ENCODE measurements at regions not wholly inside any gene's neighbourhood (a gene's known extent, or its start where the extent isn't known, plus 50 kb on each side); places are given as distances from the start of the nearest gene placed in this dataset.

DNA sequence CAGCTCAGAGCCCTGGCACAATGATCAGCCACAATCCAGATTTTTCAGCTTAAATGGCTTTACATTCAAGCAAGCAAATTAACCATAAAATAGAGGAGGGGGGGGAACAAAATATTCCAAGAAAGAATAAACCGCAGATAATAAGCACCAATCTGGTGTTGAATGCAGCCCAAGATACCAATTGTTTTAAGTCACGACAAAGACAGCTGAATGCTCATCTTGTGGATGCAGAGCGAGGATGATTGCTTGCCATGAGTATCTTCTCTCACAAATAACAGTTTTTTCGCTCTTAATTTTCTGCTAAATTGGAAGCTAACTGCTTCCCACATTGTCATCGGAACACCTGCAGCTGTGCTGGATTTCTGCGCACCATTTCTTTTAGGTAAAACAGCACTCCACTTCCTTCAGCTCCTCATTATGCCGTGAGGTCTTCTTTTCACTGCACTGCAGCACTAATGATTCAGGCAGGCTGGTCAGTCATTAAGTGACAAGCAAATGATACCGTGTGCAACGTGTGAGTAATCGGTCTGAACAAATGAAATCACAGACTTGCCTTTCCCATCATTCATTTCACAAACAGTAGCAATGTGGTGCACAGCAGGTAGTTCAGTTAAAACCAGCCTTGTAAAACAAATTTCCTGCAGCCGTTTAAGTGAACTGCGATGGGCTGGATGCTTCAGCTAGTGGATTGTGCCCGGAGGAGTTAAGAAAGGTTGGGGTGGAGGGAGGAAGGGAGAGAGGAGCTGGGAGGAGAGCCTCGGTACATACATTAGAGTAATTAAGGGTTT lies 106.4 kb upstream of the CDCA7L start (continued):
- TF ChIP-seq, protein P1, sequence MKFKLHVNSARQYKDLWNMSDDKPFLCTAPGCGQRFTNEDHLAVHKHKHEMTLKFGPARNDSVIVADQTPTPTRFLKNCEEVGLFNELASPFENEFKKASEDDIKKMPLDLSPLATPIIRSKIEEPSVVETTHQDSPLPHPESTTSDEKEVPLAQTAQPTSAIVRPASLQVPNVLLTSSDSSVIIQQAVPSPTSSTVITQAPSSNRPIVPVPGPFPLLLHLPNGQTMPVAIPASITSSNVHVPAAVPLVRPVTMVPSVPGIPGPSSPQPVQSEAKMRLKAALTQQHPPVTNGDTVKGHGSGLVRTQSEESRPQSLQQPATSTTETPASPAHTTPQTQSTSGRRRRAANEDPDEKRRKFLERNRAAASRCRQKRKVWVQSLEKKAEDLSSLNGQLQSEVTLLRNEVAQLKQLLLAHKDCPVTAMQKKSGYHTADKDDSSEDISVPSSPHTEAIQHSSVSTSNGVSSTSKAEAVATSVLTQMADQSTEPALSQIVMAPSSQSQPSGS (IDR thresholded peaks at IDR 0.05; ENCODE audit: low read length), result no peak

Data from H1 (cell line).